Progenitor cell of endocrine pancreas (in vitro differentiated cells): ENCODE measurements at regions not wholly inside any gene's neighbourhood (a gene's known extent, or its start where the extent isn't known, plus 50 kb on each side); places are given as distances from the start of the nearest gene placed in this dataset.
A peak's percentile ranks its signal among the peaks of the same experiment; 100 is the strongest.

Experiments used
- DNase-seq: peaks from one replicate; pipeline ENCODE4 v3.0.0; 2021; ENCODE audit warnings: low spot score; ENCODE audit not compliant: unreplicated experiment
- H3K27ac Mint-ChIP-seq: 2 replicates; pipeline ENCODE4 v1.8.0; 2021; ENCODE audit warnings: mild to moderate bottlenecking, moderate library complexity, mixed read lengths
- H3K27me3 Mint-ChIP-seq: 2 replicates; pipeline ENCODE4 v1.8.0; 2021; ENCODE audit warnings: mixed read lengths
- H3K36me3 Mint-ChIP-seq: 2 replicates; pipeline ENCODE4 v1.8.0; 2022; ENCODE audit warnings: mixed read lengths; ENCODE audit not compliant: insufficient read depth
- H3K4me1 Mint-ChIP-seq: 2 replicates; pipeline ENCODE4 v1.8.0; 2021; ENCODE audit warnings: low read depth, mixed read lengths
- H3K4me3 Mint-ChIP-seq: 2 replicates; pipeline ENCODE4 v1.8.0; 2021; ENCODE audit warnings: low read depth, mild to moderate bottlenecking, moderate library complexity, mixed read lengths
- H3K9me3 Mint-ChIP-seq: 2 replicates; pipeline ENCODE4 v1.8.0; 2021; ENCODE audit warnings: low read depth, mixed read lengths
- CTCF ChIP-seq: fragments of 200-600 bp; sonication (generic); IDR thresholded peaks from one replicate; pipeline ENCODE4 v1.5.0; 2021; ENCODE audit warnings: antibody characterized with exemption, mild to moderate bottlenecking; ENCODE audit not compliant: unreplicated experiment

- H3K36me3 Mint-ChIP-seq: no peaks in the 10 kb centered on the region
- H3K27me3 Mint-ChIP-seq: peaks cover 3% of the 10 kb centered on the region
- H3K4me1 Mint-ChIP-seq: no peaks in the 10 kb centered on the region
- no peak overlapping the region for H3K27ac Mint-ChIP-seq
- no peak for TF ChIP-seq CTCF
- H3K9me3 Mint-ChIP-seq: no peaks in the 10 kb centered on the region
- no peak for DNase-seq
- no peak overlapping the region for H3K4me3 Mint-ChIP-seq
Measured at GRCh38 chr1:232876506-232877364, 71.5 kb downstream of the MAP10 start.

GRCh38 chr1:232877365-232878028 lies 72.3 kb downstream of the MAP10 start:
- DNase-seq: no peak
- H3K9me3 Mint-ChIP-seq: no peaks in the 10 kb centered on the region
- H3K27ac Mint-ChIP-seq: no peak overlapping the region
- H3K4me1 Mint-ChIP-seq: no peaks in the 10 kb centered on the region
- H3K4me3 Mint-ChIP-seq: no peak overlapping the region
- H3K36me3 Mint-ChIP-seq: no peaks in the 10 kb centered on the region
- no peak for TF ChIP-seq CTCF
- peaks cover 3% of the 10 kb centered on the region for H3K27me3 Mint-ChIP-seq

- Mint-ChIP-seq H3K27me3 (peaks cover 3% of the 10 kb centered on the region), H3K4me1 (no peaks in the 10 kb centered on the region), H3K4me3 (no peak overlapping the region), H3K9me3 (no peaks in the 10 kb centered on the region), H3K27ac (no peak overlapping the region), H3K36me3 (no peaks in the 10 kb centered on the region)
- no peak for TF ChIP-seq CTCF
- DNase-seq: no peak
Measured at GRCh38 chr1:232878086-232878485, 72.3 kb upstream of the NTPCR start.

- Mint-ChIP-seq H3K9me3 (no peaks in the 10 kb centered on the region), H3K4me1 (no peaks in the 10 kb centered on the region), H3K36me3 (no peaks in the 10 kb centered on the region), H3K27me3 (peaks cover 3% of the 10 kb centered on the region), H3K27ac (no peak overlapping the region), H3K4me3 (no peak overlapping the region)
- DNase-seq: no peak
- TF ChIP-seq CTCF: peak; percentile 67
Measured at GRCh38 chr1:232880354-232880753, 70.1 kb upstream of the NTPCR start.

- DNase-seq: no peak
- Mint-ChIP-seq H3K9me3 (no peaks in the 10 kb centered on the region), H3K27ac (no peak overlapping the region), H3K4me3 (no peak overlapping the region), H3K27me3 (peaks cover 5% of the 10 kb centered on the region), H3K36me3 (no peaks in the 10 kb centered on the region), H3K4me1 (no peaks in the 10 kb centered on the region)
- no peak for TF ChIP-seq CTCF
Measured at GRCh38 chr1:232883992-232884661, 66.3 kb upstream of the NTPCR start.
